ENCODE measurements at regions not wholly inside any gene's neighbourhood (a gene's known extent, or its start where the extent isn't known, plus 50 kb on each side); places are given as distances from the start of the nearest gene placed in this dataset.
"Not testable (repeated sequence)": the region's sequence is repeated elsewhere in the genome, so short reads cannot be mapped to it uniquely, and the experiment has no call there.

GRCh38 chr13:50643060-50643459 is 200.4 kb downstream of the DLEU7 start:
- no peak for DNase-seq (ENCODE audit: low read depth, low spot score)

DNA sequence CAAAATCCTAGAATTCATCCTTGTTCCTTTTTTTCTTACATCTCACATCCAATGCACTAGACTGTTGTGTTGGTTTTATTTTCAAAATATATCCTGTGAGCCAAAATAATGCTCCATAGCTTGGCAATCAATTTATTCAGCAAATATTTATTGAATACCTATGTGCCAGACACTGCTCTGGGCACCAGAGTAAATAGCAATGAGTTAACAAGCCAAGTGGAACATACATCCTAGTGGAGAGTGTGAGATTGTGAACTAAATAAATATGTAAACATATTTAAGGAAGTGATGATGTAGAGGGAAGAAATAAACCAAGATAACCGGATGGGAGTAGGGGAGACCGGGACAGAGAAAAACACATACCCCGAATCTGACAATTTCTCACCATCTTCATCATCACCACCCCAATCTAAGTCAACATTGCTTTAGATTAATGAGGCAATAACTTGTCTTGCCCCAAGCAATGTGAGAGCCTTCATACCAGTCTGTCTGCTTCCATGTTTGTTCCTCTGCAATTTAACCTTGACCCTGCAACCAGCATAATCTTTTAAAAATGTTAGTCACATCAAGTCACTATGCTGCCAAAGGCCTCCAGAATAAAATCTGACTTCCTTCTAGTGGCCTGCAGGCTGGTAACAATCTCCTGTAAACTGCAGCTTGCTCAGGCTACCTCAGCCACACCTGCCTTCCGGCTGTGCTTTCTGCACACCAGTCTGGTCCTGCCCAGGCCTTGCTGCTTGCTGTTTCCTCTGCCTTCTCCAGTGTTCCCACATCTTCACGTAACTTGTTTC is 199.2 kb downstream of the DLEU7 start:
- no peak for DNase-seq (ENCODE audit: low read depth, low spot score)

DNA sequence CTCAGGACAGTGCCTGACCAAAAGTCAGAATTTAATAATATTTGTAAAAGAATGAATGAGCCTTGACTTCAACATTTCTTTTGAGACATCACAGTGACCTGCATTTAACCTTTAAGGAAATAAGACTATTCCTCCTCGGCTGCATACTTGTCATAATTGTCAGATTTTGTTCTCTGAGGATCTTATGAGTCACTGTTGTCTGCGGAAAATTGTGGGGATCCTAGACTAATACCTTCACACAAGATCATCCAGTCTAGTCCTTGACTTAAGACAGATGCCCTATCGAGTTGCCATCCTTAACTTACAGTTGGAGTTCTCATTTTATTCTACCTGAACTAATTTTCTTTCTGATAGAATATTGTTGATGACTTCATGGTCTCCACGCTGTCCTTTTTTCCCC is 198.4 kb downstream of the DLEU7 start:
- no peak for DNase-seq (ENCODE audit: low read depth, low spot score)

- no peak for DNase-seq (ENCODE audit: low read depth, low spot score)
These were observed 197.4 kb downstream of the DLEU7 start for GRCh38 chr13:50646070-50646469.

DNA sequence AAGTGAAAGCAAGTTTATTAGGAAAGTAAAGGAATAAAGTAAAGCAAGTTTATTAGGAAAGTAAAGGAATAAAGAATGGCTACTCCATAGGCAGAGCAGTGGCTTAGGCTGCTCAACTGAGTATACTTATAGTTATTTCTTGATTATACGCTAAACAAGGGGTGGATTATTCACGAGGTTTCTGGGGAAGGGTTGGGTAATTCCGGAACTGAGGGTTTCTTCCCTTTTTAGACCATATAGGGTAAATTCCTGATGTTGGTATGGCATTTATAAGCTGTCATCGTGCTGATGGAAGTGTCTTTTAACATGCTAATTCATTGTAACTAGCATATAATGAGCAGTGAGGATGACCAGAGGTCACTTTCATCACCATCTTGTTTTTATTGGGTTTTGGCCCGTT is 194.3 kb downstream of the DLEU7 start:
- no peak for DNase-seq (ENCODE audit: low read depth, low spot score)

- no peak for DNase-seq (ENCODE audit: low read depth, low spot score)
These were observed 192.6 kb downstream of the DLEU7 start for GRCh38 chr13:50650592-50651504.

- DNase-seq (ENCODE audit: low read depth, low spot score): no peak
These were observed 191.6 kb downstream of the DLEU7 start for GRCh38 chr13:50651922-50652321.

- no peak for DNase-seq (ENCODE audit: low read depth, low spot score)
These were observed 189.2 kb downstream of the DLEU7 start for GRCh38 chr13:50654331-50654730.

- DNase-seq (ENCODE audit: low read depth, low spot score): not testable (repeated sequence)
These were observed 181.6 kb downstream of the DLEU7 start for GRCh38 chr13:50661881-50662280.

DNA sequence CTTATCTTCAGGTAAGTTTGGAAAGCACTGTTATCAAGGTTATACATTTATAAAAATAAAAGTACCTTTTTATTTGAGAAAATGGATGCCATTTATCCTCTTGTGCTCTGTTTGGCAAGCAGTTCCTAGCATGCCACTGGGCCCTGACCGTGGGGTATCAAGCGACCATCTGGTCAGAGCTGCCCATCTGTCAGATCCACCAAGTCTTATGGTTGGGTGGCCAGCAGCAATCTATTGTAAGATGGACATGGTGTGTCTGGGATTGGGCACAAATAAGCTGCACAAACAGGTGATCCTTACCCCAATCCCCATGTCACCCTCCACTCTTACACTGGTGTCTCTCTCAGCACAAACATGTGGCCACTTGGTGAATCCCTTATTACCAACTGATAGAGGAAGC is 178.5 kb downstream of the DLEU7 start:
- DNase-seq (ENCODE audit: low read depth, low spot score): no peak

DNA sequence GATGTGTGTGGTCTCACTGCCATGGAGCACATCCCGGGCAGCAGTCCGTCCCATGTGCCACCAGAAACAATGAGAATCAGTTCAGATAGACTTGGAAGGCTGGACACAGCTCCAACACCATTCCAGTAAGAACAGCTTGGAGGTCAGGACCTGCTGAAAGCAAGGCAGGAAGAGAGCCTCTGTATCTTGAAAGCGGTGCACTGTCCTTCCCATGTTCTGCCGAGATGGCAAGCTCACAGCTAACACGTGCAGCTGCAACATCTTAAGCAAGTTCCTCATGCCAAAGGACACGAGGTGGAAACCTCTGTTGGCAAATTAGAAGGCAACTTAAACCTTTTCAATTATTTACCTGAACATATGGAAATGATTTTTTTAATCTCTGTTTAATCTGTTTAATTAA is 175.4 kb downstream of the DLEU7 start:
- DNase-seq (ENCODE audit: low read depth, low spot score): no peak

- no peak for DNase-seq (ENCODE audit: low read depth, low spot score)
These were observed 174.7 kb downstream of the DLEU7 start for GRCh38 chr13:50668691-50669271.

GRCh38 chr13:50670272-50670671 is 173.2 kb downstream of the DLEU7 start:
- no peak for DNase-seq (ENCODE audit: low read depth, low spot score)

- DNase-seq (ENCODE audit: low read depth, low spot score): no peak
These were observed 172.5 kb downstream of the DLEU7 start for GRCh38 chr13:50670847-50671496.

DNA sequence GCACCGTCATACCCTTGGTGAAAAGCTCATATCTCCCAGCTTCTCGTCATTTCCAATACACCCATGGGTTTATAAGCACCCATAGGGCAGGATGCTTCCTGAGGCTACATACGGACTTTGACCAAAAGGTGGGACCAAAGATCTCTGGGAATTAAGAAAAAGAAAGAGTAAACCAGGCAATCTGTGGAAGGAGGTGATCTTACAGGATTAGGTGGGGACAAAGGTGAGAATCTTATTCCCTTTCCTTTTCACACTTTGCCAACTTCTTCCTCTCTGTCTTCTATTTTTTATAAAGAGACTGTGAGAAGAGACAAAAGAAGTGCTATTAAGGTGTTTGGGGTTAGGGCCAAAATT is 172.0 kb downstream of the DLEU7 start:
- no peak for DNase-seq (ENCODE audit: low read depth, low spot score)

GRCh38 chr13:50672025-50672424 is 171.5 kb downstream of the DLEU7 start:
- DNase-seq (ENCODE audit: low read depth, low spot score): no peak

DNA sequence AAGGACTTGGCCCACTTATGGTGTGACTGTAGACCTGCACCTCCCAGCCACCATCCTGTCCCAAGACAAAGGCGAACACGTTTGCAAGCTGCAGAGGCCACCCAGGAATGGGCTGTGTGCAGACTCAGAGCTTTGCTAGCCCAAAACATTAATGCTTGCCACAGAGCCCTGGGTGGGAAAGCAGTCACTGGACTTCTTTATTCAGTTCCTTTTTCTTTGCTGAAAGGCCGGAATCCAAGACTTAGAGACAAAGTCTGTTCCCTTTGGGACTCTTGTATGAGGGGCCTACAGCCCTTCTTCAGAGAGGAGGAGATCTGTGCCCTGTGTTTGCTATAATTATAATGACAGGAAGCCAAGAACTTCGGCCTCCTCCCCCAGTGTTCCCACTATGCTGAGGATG is 167.8 kb downstream of the DLEU7 start:
- DNase-seq (ENCODE audit: low read depth, low spot score): no peak

- DNase-seq (ENCODE audit: low read depth, low spot score): no peak
These were observed 166.9 kb downstream of the DLEU7 start for GRCh38 chr13:50676602-50677001.

GRCh38 chr13:50677258-50677657 is 166.2 kb downstream of the DLEU7 start:
- DNase-seq (ENCODE audit: low read depth, low spot score): no peak

DNA sequence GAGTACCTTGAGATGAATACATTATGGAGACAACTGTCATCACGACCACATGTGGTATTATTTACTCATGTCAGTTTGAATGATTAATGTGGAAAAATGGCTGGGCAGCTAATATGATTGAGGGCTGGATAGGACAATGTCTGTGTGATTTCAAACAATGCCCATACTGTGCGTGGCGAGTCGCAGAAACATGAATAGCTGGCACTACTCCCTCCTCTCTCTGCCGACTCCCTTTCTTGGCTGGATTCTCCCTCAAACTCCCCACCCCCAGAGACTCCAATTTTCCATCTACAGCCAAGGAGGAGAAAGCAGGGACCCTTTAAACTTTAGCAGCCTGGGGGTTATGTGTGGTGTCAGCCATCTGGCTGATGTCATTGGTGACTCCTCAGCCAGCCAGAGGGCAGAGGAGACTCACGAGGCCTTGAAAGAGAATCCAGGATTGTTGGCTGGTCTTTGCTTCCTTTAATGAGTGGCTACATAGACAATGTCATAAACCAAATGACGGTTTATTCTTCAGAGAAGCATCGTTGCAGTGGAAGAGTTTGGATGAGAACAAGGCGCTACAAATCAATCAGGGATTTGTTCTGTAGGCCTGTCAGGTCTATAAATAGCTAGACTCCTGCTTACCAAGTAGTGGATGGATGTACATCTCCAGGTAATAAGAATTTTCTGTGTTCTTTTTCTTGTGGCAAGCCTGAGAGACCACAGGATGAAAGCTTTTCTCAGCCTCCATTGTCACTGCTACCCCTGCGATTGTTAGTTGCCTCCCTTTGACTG is 165.6 kb downstream of the DLEU7 start:
- DNase-seq (ENCODE audit: low read depth, low spot score): no peak

GRCh38 chr13:50678464-50679162 is 164.9 kb downstream of the DLEU7 start:
- DNase-seq (ENCODE audit: low read depth, low spot score): no peak

Measured in brain pericyte (primary cell).